GM18519 (cell line): ENCODE measurements at regions not wholly inside any gene's neighbourhood (a gene's known extent, or its start where the extent isn't known, plus 50 kb on each side); places are given as distances from the start of the nearest gene placed in this dataset.
"Not testable (repeated sequence)": the region's sequence is repeated elsewhere in the genome, so short reads cannot be mapped to it uniquely, and the experiment has no call there.

Experiments used
- ATAC-seq: cut with Tn5 transposase; IDR thresholded peaks from one replicate; pipeline ENCODE4 v1.9.1; 2021; ENCODE audit warnings: mild to moderate bottlenecking, moderate library complexity; ENCODE audit not compliant: unreplicated experiment, low FRiP score

DNA sequence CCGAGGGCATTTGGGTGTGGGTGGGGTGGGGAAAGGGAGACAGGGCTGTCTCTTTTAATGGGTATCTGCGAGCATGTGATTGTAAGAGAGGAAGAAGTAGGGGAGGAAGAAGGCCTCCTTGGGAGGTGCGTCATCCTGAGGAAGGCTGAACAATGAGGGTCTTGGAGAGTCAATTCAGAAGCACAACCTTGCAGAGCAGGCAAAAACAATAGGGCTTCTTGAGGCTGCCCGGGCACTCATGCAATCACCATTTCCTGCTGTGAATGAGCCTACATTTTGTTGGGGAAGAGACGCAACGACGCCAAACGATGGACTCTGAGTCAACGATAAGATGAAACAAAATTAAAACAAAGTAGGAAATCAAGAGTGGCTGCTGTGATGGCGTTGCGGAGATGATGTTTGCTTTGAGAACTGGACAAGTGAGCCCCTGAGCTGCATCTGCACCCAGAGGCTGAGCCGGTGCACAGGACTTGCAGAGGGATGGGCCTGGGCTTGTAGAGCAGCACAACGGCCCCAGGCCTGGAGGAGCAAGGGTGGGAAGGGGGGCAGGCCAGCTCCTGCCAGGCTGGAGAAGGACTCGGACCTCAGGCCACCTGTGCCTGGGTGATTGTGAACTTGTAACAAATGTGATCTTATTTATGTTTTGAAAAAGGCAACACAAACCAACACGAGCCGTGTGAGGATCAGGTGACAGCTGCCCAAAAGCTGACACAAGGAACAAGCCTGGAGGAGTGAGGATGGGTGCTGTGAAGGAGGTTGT, 92.3 kb upstream of the B3GAT1 start:
- no peak for ATAC-seq

DNA sequence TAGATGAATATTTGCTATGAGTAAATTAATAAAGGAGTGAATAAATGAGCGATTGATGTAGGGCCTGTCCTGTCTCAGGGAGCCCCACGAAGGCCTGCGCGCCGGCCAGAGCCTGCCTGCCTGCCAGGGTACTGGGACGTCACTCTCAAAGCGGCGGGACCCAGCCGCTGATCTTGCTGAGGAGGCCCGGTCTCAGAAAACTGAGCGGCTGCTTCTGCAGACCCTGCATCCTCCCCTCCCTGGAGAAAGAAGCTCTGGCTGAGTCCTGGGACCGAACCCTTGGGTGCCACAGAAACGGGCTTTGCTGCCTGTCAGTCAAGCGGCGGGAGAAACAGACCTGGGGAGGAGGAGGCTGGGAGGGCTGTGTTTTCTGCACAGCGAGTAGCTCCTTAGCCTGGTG, 91.6 kb upstream of the B3GAT1 start:
- ATAC-seq = no peak

DNA sequence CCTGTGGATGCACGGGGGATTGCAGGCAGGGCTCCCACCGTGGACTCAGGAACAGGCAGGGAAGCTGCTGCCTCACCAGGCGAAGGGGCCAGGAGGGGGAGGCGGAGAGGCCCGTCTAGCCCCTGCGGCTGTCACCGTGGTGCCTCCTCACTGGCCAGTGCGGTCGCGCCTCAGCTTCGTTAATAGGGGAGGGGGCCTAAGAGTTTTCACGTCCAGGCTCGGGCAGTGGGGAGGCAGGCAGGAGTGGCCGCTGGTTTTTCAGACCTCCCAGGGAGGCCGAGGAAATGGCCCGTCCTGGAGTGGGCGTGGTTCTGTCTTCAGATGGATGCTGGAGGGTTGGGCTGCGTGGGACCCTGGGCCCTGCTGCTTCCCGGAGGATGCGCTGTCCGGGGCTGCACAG, 91.1 kb upstream of the B3GAT1 start:
- no peak for ATAC-seq

DNA sequence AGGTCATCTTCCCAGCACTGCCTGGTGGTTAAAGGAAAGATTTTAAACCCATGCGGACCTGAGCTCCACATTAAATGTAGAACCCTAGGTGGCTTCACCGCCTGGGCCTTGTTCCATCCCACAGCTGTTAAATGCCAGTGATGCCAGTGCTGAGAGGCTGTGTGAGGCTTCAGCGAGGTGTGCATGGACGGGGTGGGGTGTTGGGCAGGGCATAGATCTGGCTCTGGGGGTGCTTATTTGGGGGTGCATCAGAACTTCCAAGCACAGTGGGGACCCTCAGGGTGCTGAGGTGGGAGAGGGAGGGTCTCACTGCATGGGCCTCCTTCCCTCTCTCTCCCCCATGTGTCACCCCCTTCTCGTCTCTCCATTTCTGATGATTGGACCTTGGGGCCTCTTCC, 90.1 kb upstream of the B3GAT1 start:
- ATAC-seq = no peak

DNA sequence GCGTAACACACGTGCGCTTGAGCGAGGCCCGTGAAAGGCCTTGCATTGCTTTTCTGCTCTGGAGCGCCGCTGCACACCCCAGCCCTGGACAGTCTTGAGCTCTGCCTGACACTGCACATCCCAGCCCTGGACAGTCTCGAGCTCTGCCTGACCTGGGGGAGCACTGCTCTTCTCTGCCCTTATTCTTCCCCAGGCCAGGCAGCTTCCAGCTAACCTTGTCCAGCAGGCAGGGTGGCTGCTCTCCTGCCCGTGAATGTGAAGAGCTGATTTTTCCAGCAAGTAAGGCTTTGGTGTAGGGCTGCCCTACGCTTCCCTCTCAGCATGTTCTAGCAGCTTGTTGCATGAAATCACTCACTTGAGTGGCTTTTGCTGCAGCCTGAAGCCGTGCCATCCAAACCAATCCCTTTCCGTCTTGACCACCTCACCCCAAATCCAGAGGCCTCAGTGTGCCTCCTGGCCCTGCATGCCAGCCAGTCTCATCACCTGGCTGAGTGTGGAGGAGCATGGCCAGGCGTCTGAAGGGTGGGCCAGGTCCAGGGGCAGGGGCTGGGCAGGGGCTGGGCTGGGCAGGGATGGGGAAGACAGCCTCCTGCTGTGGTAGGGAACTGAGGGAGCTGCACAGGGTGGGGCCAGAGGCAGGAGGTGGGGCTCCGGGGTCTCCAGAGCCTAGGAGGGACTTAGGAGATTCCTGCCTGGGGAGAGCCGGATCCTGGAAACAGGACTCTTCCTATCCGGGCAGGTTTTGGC, 89.5 kb upstream of the B3GAT1 start:
- no peak for ATAC-seq

DNA sequence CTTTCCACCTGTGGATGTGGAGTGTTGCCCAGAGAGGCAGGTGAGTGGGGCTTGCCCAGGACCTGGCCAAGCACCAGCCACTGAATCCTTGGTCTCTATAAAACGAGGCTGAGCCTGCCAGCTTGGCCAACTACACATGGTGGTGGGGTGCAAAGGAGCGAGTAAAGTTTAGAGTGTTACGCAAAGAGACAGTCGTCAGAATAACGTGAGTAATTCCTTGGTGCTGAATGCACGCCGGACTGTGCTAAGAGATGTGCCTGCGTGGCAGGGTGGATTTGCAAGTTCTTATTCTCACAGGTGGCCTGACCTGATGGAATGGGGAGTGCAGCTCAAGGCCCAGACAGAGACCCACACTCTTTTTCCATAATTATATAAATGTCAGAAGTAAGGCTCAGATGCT, 88.6 kb upstream of the B3GAT1 start:
- no peak for ATAC-seq

DNA sequence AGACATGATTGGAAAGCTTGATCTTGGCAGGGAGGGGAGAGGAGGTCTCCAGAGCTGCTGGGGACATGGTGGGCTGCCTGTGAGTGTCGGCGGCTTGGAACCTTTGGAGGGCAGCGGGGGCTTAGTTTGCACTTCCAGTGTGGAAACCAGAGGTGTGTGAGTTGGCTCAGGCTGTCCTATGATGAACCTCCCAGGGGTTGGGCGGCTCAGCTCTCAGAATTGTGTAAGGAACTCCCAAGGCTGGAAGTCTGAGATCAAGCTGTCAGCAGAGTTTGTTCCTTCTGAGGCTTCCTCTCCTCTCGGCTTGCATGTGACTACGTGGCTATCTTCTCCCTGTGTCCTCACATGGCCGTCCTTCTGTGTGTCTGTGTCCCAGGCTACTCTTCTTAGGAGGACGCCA, 87.9 kb upstream of the B3GAT1 start:
- no peak for ATAC-seq

DNA sequence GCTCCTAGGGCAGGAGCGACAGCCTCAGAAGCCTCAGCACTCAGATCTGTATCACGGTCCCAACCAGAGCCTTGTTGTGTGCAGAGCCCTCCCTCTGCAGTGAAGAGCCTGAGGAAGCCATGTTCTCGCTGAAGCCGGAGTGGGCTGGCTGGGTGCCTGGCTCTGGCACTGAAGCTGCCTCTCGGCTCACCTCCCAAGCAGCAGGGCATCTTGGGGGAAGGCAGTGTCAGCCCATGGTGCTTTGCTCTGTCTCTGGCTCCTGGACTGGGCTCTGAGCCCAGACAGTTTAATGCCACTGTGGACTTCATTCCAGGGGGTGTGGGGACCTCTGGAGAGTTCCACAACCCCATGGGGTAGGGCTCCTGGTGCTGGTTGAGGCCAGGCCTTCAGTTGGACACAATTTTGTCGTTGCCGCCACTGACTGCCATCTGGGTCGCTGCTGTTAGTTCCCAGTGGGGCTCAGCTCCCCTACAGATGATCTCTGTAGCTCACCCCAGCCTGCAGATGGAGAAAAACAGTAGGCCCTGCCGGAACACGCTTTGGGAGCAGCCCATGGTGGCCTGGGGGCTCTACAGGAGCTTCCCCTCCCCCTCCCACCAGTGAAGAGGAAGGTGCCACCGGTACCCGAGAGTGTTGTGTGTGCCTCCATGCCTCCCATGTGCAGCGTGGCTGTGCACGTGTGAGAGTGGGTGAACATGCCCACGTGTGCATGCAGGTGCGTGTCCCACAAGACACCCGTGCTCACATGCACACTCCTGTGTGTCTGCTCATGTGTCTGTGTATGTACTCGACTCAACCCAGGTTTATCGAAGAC, 86.5 kb upstream of the B3GAT1 start:
- no peak for ATAC-seq

DNA sequence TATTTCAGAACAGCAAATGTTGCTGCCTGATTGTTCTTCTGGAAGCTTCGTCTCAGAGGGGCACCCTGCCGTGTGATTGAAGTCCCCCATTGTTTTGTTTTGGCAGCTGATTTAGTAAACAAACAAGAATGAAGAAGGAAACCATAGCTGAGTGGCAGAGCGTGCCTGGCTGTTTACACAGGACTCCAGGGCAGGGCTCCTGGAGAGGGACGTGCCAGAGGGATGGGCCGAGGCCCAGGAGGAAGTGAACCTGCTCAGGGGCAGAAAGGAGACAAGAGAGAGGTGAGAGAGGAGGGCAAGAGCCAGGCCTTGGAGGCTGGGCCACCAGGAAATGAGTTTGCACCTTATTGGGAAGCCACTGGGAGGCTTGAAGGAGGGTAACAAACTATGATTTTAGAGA, 85.5 kb upstream of the B3GAT1 start:
- no peak for ATAC-seq

DNA sequence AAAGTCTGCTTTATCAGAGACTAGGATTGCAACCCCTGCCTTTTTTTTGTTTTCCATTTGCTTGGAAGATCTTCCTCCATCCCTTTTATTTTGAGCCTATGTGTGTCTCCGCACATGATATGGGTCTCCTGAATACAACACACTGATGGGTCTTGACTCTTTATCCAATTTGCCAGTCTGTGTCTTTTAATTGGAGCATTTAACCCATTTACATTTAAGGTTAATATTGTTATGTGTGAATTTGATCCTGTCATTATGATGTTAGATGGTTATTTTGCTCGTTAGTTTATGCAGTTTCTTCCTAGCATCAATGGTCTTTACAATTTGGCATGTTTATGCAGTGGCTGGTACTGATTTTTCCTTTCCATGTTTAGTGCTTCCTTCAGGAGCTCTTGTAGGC, 84.0 kb upstream of the B3GAT1 start:
- ATAC-seq = not testable (repeated sequence)

DNA sequence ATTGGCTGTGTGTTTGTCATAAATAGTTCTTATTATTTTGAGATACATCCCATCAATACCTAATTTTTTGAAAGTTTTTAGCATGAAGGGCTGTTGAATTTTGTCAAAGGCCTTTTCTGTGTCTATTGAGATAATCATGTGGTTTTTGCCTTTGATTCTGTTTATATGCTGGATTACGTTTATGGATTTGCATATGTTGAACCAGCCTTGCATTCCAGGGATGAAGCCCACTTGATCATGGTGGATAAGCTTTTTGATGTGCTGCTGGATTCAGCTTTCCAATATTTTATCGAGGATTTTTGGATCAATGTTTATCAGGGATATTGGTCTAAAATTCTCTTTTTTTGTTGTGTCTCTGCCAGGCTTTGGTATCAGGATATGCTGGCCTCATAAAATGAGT, 82.4 kb upstream of the B3GAT1 start:
- not testable (repeated sequence) for ATAC-seq

DNA sequence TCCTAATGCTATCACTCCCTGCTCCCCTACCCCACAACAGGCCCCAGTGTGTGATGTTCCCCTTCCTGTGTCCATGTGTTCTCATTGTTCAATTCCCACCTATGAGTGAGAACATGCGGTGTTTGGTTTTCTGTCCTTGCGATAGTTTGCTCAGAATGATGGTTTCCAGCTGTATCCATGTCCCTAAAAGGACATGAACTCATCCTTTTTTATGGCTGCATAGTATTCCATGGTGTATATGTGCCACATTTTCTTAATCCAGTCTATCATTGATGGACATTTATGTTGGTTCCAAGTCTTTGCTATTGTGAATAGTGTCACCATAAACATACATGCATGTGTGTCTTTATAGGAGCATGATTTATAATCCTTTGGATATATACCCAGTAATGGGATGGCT, 80.4 kb upstream of the B3GAT1 start:
- not testable (repeated sequence) for ATAC-seq

DNA sequence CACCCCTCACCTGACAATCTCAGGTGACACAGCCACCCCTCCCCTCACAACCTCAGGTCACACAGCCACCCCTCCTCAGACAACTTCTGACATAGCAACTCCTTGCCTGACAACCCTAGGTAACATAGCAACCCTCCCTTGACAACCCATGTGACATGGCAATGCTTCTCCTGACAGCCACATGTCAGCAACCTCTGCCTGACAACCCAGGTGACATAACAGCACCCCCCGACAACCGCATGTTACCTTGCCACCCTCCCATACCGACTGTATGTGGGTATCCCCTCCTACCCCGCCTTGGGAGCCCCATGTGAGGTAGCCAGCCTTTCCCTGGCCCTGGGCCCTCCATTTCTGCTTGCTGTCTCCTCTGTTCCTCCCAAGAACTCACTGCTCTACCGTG, 77.7 kb upstream of the B3GAT1 start:
- no peak for ATAC-seq

DNA sequence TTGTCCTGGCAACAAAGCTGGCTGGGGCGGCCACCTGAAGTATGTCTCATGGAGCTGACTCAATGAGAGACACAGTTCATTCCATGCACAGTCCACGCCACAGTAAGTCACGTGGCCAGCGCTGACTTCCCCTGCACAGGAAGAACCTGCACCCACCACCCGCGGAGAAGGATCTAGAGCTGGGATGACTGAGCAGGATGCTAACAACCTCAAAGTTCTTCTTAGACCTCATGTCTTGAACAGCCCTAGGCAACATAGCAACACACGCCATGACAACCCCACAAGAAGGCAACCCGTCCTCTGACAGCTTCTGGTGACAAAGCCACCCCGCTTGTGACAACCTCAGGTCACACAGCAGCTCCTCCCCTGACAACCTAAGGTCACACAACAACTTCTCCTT, 76.9 kb upstream of the B3GAT1 start:
- no peak for ATAC-seq

DNA sequence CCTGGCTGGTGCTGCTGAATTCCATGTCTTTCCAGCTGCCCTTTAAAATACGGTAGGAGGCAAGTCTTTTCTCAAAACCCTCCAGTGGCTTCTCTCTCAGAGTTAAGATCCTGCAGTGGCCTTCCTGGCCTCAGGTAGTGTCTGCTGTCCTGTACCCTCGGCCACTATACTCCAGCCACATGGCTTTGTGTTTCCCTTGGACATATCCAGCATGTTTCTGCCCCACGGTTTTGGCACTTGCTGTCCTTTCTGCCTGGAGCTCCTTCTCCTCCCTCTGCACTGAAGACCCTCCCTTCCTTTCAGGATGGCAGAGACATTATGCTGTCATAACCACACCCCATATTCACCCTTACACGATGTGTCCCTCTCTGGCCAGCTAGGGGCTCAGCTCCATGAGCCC, 76.5 kb upstream of the B3GAT1 start:
- ATAC-seq = no peak

DNA sequence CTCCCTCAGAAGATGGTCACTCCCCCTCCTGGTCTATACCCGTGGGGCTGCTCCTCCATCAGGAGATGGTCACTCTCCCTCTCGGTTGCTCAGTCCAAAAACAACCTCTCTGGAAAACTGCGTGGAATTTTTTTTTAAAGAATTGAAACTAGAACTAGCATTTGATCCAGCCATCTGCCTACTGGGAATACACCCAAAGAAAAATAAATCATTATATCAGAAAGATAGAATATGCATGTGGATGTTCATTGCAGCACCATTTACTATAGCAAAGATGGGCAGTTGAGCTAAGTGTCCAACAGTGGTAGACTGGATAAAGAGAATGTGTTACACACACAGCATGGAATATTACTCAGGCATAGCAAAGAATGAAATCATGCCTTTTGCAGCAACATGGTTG, 75.7 kb upstream of the B3GAT1 start:
- ATAC-seq = no peak

DNA sequence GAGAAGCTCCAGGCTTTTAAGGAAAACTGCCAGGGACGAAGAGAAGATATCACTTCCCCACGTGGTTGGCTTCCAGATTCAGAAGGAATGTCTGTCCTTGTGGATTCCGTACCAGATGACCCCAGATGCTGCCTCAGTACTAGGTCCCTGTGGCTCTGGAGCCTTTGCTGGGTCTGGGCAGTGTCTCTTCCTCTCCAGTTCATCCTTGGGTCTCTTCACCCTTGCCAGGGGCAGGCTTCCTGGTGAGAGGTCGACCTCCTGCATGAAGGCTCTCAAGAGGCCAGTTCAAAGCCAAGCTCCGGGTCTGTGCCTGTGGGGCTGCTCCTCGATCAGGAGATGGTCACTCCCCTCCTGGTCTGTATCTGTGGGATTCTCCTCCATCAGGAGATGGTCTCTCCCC, 74.7 kb upstream of the B3GAT1 start:
- no peak for ATAC-seq

DNA sequence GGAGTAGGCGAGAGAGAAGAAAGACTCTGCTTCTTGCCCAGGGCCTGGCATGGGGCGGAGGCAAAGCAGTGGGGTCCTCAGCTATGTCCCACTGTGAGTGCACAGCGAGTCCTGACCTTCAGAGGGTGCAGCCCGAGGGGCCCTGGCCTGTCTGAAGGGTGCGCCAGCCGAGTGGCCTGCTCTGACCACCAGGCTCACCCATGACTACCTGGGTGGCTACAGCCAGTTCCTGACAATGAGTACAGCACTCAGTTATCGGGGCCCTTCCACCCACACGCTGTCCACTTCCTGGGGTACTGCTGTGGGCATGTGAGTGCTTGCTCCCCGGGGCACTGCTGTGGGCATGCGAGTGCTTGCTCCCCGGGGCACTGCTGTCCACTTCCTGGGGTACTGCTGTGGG, 74.1 kb upstream of the B3GAT1 start:
- ATAC-seq = no peak

DNA sequence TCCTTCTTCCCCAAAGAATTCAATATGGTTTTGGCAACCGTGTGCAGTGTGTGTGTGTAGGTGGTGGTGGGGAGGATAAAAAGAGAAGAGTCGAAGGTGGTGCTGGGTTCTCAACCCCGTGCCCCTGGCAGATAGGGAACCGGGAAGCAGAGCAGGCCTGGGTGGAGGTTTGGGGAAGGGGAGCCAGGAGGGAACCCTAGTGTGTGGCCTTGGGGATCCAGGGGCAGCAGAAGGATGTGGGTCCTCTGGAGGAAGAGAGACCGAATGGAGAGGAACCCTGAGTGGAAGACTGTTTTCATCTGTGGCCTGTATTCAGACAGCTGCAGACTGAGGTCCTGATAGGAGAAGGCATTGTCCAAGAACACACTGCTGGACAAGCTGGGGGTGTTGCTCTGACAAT, 73.3 kb upstream of the B3GAT1 start:
- ATAC-seq = no peak

DNA sequence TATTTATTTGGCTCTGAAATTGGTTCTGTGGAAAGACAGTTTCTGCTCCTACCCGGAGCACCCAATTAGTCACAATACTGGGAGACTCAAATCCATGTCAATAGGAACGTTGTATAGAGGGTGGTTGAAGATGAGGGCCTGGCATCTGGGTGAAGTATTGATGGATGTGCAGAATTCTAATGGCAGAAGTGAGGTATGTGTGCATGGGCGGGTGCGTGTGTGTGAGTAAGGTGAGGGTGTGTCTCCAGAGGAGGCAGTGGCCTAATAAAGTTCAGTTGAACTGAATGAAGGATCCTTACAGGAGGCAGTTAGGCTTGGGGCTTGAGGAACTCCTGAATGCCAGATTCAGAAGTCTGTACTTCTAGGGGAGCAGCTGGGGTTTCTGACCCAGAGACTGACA, 71.8 kb upstream of the B3GAT1 start:
- ATAC-seq = no peak

DNA sequence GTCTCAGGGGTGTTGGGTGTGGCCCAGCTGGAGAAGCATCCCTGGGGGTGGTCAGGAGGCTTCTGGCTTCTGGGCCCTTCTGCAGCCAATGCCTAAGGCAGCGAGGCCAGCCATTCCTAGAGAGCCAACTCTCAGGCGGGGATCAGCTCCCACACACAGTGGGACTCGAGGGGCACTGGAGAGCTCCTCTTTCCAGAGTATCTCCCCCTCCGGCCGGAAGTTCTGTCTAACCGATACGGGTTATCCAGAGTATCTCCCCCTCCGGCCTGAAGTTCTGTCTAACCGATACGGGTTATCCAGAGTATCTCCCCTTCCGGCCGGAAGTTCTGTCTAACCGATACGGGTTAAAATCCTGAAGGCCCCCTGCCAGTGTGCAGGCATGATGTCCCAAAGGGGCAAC, 71.2 kb upstream of the B3GAT1 start:
- ATAC-seq = no peak
